Stomach (tissue), 8 donors: ENCODE measurements at regions not wholly inside any gene's neighbourhood (a gene's known extent, or its start where the extent isn't known, plus 50 kb on each side); places are given as distances from the start of the nearest gene placed in this dataset.

Experiments used
- DNase-seq, 2 donors: peaks; one replicate each; pipeline versions ENCODE4 v3.0.0 to v3.0.0-alpha.2; 2013 to 2019
- H3K27ac ChIP-seq, 5 donors: fragments of 200-600 bp in 4 of 5; sonication (generic) in 4 of 5; one replicate each; pipeline ENCODE4 v1.5.1; 2013 to 2019; ENCODE audit warnings: mild to moderate bottlenecking in 1 of 5, moderate library complexity in 1 of 5
- H3K27me3 ChIP-seq, 3 donors: fragments of 200-600 bp; sonication (generic); one replicate each; pipeline ENCODE4 v1.5.1; 2017 to 2019; ENCODE audit warnings: mixed run types in 1 of 3
- H3K36me3 ChIP-seq, 4 donors: fragments of 200-600 bp; sonication (generic); 1 replicate in 3 of 4; 2 replicates in 1 of 4; pipeline ENCODE4 v1.5.1; 2016 to 2019
- H3K4me1 ChIP-seq, 4 donors: fragments of 200-600 bp; sonication (generic); one replicate each; pipeline ENCODE4 v1.5.1; 2016 to 2019
- H3K4me3 ChIP-seq, 4 donors: fragments of 200-600 bp; sonication (generic) in 3 of 4; one replicate each; pipeline ENCODE4 v1.5.1; 2016 to 2019; ENCODE audit warnings: mild to moderate bottlenecking in 1 of 4
- H3K9me3 ChIP-seq, 4 donors: fragments of 200-600 bp; sonication (generic); one replicate each; pipeline ENCODE4 v1.5.1; 2016 to 2019
- CTCF ChIP-seq, 7 experiments: fragments of 450-650 bp in 4 of 7; fragments of 200-600 bp in 3 of 7; sonication (generic) in 3 of 7; IDR thresholded peaks; one replicate each; pipeline ENCODE4 v1.5.1; 2016 to 2019; ENCODE audit warnings: antibody characterized with exemption in 7 of 7, control low read depth in 2 of 7, mild to moderate bottlenecking in 1 of 7
- EP300 ChIP-seq: sonication (generic); formaldehyde crosslinking; IDR thresholded peaks from one replicate; pipeline ENCODE4 v1.6.1; 2017; ENCODE audit warnings: antibody characterized with exemption
- POLR2A ChIP-seq, 4 donors: fragments of 450-650 bp; IDR thresholded peaks; one replicate each; pipeline ENCODE4 v1.6.1; 2016; ENCODE audit warnings: antibody characterized with exemption in 4 of 4, control low read depth in 2 of 4, mild to moderate bottlenecking in 1 of 4, moderate library complexity in 1 of 4
- POLR2AphosphoS5 ChIP-seq, 3 donors: sonication (generic); formaldehyde crosslinking; IDR thresholded peaks; one replicate each; pipeline ENCODE4 v1.6.1; 2016; ENCODE audit warnings: antibody characterized with exemption in 3 of 3
- WGBS, 5 donors: extraction: QIAGEN DNeasy Blood & Tissue Kit in 3 of 5; methylation state at CpG; one replicate each; pipeline versions ENCODE4 v1.1.5 to v1.1.7; 2013 to 2018; 5-methylcytosine and 5-hydroxymethylcytosine counted together
- intact Hi-C: fragments of 100-400 bp; cut with DNase I; formaldehyde crosslinking; loops from one replicate; pipeline ENCODE4 v1.15.1; 2023; ENCODE audit warnings: low total_unique reads
- donor health status: healthy with polysubstance abuse.
- donor health status: Bipolar disorder and iron deficiency.
- donor health status: healthy.

GRCh38 chr12:43015090-43015737 lies 425.7 kb upstream of the PRICKLE1 start:
- Histone ChIP-seq H3K9me3 (peaks cover 0 to 8% (median 0%) of the 10 kb centered on the region in 4 donors), H3K4me3 (no peak overlapping the region), H3K36me3 (no peaks in the 10 kb centered on the region), H3K27me3 (no peaks in the 10 kb centered on the region), H3K27ac (no peak overlapping the region), H3K4me1 (no peaks in the 10 kb centered on the region)
- no peak for DNase-seq
- intact Hi-C loops: no loop called here
- TF ChIP-seq POLR2AphosphoS5 (IDR thresholded peaks at IDR 0.05) (no peak), CTCF (IDR thresholded peaks at IDR 0.05) (no peak), POLR2A (IDR thresholded peaks at IDR 0.05) (no peak), EP300 (no peak)
- 87 to 93% (median 88%) methylated on average over 4 of the region's 4 CpGs for WGBS, 5 donors

- no peak for DNase-seq
- no peaks in the 10 kb centered on the region for H3K27me3 ChIP-seq
- WGBS, 5 donors: 48 to 70% (median 62%) methylated on average over 2 of the region's 2 CpGs
- peaks cover 0 to 8% (median 0%) of the 10 kb centered on the region in 4 donors for H3K9me3 ChIP-seq
- no peak overlapping the region for H3K4me3 ChIP-seq
- H3K4me1 ChIP-seq: no peaks in the 10 kb centered on the region
- no peak overlapping the region for H3K27ac ChIP-seq
- intact Hi-C loops: no loop called here
- TF ChIP-seq CTCF (IDR thresholded peaks at IDR 0.05) (no peak), POLR2AphosphoS5 (IDR thresholded peaks at IDR 0.05) (no peak), EP300 (no peak), POLR2A (IDR thresholded peaks at IDR 0.05) (no peak)
- H3K36me3 ChIP-seq: no peaks in the 10 kb centered on the region
Measured at GRCh38 chr12:43011383-43011926, 421.9 kb upstream of the PRICKLE1 start.

DNA sequence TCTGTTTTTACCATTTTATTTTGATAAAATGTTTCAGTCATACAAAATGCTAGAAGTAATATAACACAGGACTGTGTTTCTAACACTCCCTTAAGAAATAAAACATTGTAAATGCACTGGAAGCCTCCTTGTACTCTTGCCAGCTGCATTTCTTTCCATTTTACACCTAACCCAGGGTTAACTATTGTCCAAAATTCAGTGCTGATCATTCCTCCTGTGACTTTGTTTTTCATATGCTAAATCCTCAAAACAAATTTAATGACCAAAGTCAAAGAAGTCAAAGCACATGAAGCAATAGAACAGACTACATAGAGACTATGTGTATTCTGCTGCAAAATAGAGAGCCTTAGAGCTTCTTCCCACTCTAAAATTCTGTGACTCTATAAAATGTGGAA lies 420.3 kb upstream of the PRICKLE1 start:
- DNase-seq: no peak
- Histone ChIP-seq H3K27ac (no peak overlapping the region), H3K27me3 (no peaks in the 10 kb centered on the region), H3K9me3 (no peaks in the 10 kb centered on the region), H3K4me3 (no peak overlapping the region), H3K36me3 (no peaks in the 10 kb centered on the region), H3K4me1 (no peaks in the 10 kb centered on the region)
- TF ChIP-seq EP300 (no peak), POLR2AphosphoS5 (IDR thresholded peaks at IDR 0.05) (no peak), POLR2A (IDR thresholded peaks at IDR 0.05) (no peak), CTCF (IDR thresholded peaks at IDR 0.05) (no peak)
- intact Hi-C loops: no loop called here

- DNase-seq: peak in 1 of 2 donors; percentile 41
- Histone ChIP-seq H3K36me3 (no peaks in the 10 kb centered on the region), H3K27me3 (no peaks in the 10 kb centered on the region), H3K27ac (no peak overlapping the region), H3K9me3 (no peaks in the 10 kb centered on the region), H3K4me1 (no peaks in the 10 kb centered on the region), H3K4me3 (no peak overlapping the region)
- 44 to 55% (median 50%) methylated on average over 2 of the region's 2 CpGs for WGBS, 5 donors
- intact Hi-C loops: no loop called here
- TF ChIP-seq POLR2A (IDR thresholded peaks at IDR 0.05) (no peak), CTCF (IDR thresholded peaks at IDR 0.05) (no peak), EP300 (no peak)
Measured at GRCh38 chr12:43008953-43009845, 419.7 kb upstream of the PRICKLE1 start.
